Liver (tissue), 3 donors: ENCODE measurements at regions not wholly inside any gene's neighbourhood (a gene's known extent, or its start where the extent isn't known, plus 50 kb on each side); places are given as distances from the start of the nearest gene placed in this dataset.
"Not testable (repeated sequence)": the region's sequence is repeated elsewhere in the genome, so short reads cannot be mapped to it uniquely, and the experiment has no call there.

Experiments used
- FOXA1 ChIP-seq: IDR thresholded peaks from 2 replicates; pipeline ENCODE4 v1.6.1; 2016; ENCODE audit warnings: antibody characterized with exemption
- TAF1 ChIP-seq: conservative IDR thresholded peaks from 2 replicates; pipeline ENCODE4 v1.6.1; 2016; ENCODE audit warnings: antibody characterized with exemption, mild to moderate bottlenecking
- YY1 ChIP-seq: IDR thresholded peaks from 2 replicates; pipeline ENCODE4 v1.6.1; 2016; ENCODE audit warnings: antibody characterized with exemption, mild to moderate bottlenecking
- TF ChIP-seq, protein P1 (sequence below): fragments of 150-350 bp; IDR thresholded peaks from 2 replicates; pipeline ENCODE4 v1.5.1; 2017; ENCODE audit warnings: improper control_type of control experiment, low read depth, low read length; ENCODE audit not compliant: missing input control
- donor health status: healthy.
- donor health status: healthy.

GRCh38 chrX:45982958-45983727, 562.1 kb downstream of the ZNF674 start:
- TF ChIP-seq, protein P1, sequence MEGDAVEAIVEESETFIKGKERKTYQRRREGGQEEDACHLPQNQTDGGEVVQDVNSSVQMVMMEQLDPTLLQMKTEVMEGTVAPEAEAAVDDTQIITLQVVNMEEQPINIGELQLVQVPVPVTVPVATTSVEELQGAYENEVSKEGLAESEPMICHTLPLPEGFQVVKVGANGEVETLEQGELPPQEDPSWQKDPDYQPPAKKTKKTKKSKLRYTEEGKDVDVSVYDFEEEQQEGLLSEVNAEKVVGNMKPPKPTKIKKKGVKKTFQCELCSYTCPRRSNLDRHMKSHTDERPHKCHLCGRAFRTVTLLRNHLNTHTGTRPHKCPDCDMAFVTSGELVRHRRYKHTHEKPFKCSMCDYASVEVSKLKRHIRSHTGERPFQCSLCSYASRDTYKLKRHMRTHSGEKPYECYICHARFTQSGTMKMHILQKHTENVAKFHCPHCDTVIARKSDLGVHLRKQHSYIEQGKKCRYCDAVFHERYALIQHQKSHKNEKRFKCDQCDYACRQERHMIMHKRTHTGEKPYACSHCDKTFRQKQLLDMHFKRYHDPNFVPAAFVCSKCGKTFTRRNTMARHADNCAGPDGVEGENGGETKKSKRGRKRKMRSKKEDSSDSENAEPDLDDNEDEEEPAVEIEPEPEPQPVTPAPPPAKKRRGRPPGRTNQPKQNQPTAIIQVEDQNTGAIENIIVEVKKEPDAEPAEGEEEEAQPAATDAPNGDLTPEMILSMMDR, result not testable (repeated sequence)
- TF ChIP-seq YY1, TAF1, FOXA1: not testable (repeated sequence)
